ENCODE measurements at regions not wholly inside any gene's neighbourhood (a gene's known extent, or its start where the extent isn't known, plus 50 kb on each side); places are given as distances from the start of the nearest gene placed in this dataset.

- DNase-seq (ENCODE audit: low read depth in 2 of 2), result no peak
These were observed 137.2 kb upstream of the DACH1 start for GRCh38 chr13:72004246-72004645.

GRCh38 chr13:71998223-71998622 is 131.2 kb upstream of the DACH1 start:
- no peak for DNase-seq (ENCODE audit: low read depth in 2 of 2)

- DNase-seq (ENCODE audit: low read depth in 2 of 2), result no peak
These were observed 112.6 kb upstream of the DACH1 start for GRCh38 chr13:71979616-71980015.

GRCh38 chr13:71977028-71977427 is 110.0 kb upstream of the DACH1 start:
- DNase-seq (ENCODE audit: low read depth in 2 of 2), result no peak

GRCh38 chr13:71967990-71968389 is 101.0 kb upstream of the DACH1 start:
- DNase-seq (ENCODE audit: low read depth in 2 of 2), result no peak

- no peak for DNase-seq (ENCODE audit: low read depth in 2 of 2)
These were observed 97.6 kb upstream of the DACH1 start for GRCh38 chr13:71964491-71965100.

GRCh38 chr13:71962735-71963134 is 95.7 kb upstream of the DACH1 start:
- no peak for DNase-seq (ENCODE audit: low read depth in 2 of 2)

- no peak for DNase-seq (ENCODE audit: low read depth in 2 of 2)
These were observed 95.1 kb upstream of the DACH1 start for GRCh38 chr13:71962126-71962525.

- no peak for DNase-seq (ENCODE audit: low read depth in 2 of 2)
These were observed 82.4 kb upstream of the DACH1 start for GRCh38 chr13:71949441-71949840.

GRCh38 chr13:71939186-71939585 is 72.2 kb upstream of the DACH1 start:
- no peak for DNase-seq (ENCODE audit: low read depth in 2 of 2)

GRCh38 chr13:71935166-71935840 is 68.3 kb upstream of the DACH1 start:
- no peak for DNase-seq (ENCODE audit: low read depth in 2 of 2)

GRCh38 chr13:71924931-71925330 is 57.9 kb upstream of the DACH1 start:
- DNase-seq (ENCODE audit: low read depth in 2 of 2), result no peak

GRCh38 chr13:71922194-71922593 is 55.2 kb upstream of the DACH1 start:
- DNase-seq (ENCODE audit: low read depth in 2 of 2), result no peak

All from stimulated activated CD4-positive, alpha-beta T cell treated with anti-CD3 and anti-CD28 coated beads, Interleukin-15, amount 100 ng/mL, for 48 hours (primary cell).